H1 (cell line): ENCODE measurements at regions not wholly inside any gene's neighbourhood (a gene's known extent, or its start where the extent isn't known, plus 50 kb on each side); places are given as distances from the start of the nearest gene placed in this dataset.

Source experiments
- CTCF ChIA-PET: fragments of 300-600 bp; sonication (Branson Sonifier 250); formaldehyde crosslinking; loops from one replicate; lab custom pipeline; 2021; ENCODE audit not compliant: partially characterized antibody; lab: Charles Lee
- POLR2A ChIA-PET: fragments of 300-600 bp; sonication (Branson Sonifier 250); formaldehyde crosslinking; loops from one replicate; lab custom pipeline; 2021; ENCODE audit warnings: inconsistent platforms; ENCODE audit not compliant: partially characterized antibody; lab: Charles Lee
- DNase-seq, 2 experiments: peaks; one replicate each; pipeline versions ENCODE4 v3.0.0 to v3.0.0-alpha.2; 2010 to 2022; ENCODE audit warnings: low spot score in 2 of 2, low read depth in 1 of 2, mixed read lengths in 1 of 2
- FAIRE-seq: peaks from 2 replicates; lab custom pipeline; 2011; peaks lifted over from hg19 to GRCh38; lab: Jason Lieb, UNC
- H2AFZ ChIP-seq: 2 replicates; pipeline ENCODE4 v1.8.1; 2012; ENCODE audit warnings: low read length, inconsistent platforms
- H2AK5ac ChIP-seq: 2 replicates; pipeline ENCODE4 v1.6.1; 2013; ENCODE audit warnings: low read depth, low read length
- H2BK120ac ChIP-seq: replicated peaks from 2 replicates; pipeline ENCODE3; 2013; ENCODE audit warnings: low read depth, low read length, inconsistent platforms
- H2BK12ac ChIP-seq: 2 replicates; pipeline ENCODE4 v1.6.1; 2013; ENCODE audit warnings: low read depth, low read length
- H2BK15ac ChIP-seq: 2 replicates; pipeline ENCODE4 v1.6.1; 2013; ENCODE audit warnings: low read length
- H2BK20ac ChIP-seq: 2 replicates; pipeline ENCODE4 v1.6.1; 2013; ENCODE audit warnings: low read length
- H2BK5ac ChIP-seq: 2 replicates; pipeline ENCODE4 v1.6.1; 2013; ENCODE audit warnings: low read depth, low read length
- H3K14ac ChIP-seq: 2 replicates; pipeline ENCODE4 v1.6.1; 2013; ENCODE audit warnings: inconsistent platforms; ENCODE audit not compliant: insufficient read length
- H3K18ac ChIP-seq: 2 replicates; pipeline ENCODE4 v1.6.1; 2013; ENCODE audit warnings: low read length; ENCODE audit errors: extremely low read depth
- H3K23ac ChIP-seq: 2 replicates; pipeline ENCODE4 v1.6.1; 2013; ENCODE audit warnings: inconsistent platforms; ENCODE audit not compliant: insufficient read length
- H3K23me2 ChIP-seq: 2 replicates; pipeline ENCODE4 v1.6.1; 2013; ENCODE audit warnings: low read depth, low read length
- H3K27ac ChIP-seq: 2 replicates; pipeline ENCODE4 v1.6.1; 2011; ENCODE audit warnings: low read depth, low read length, inconsistent platforms
- H3K27me3 ChIP-seq, 4 experiments: replicated peaks in 1 of 4; 1 replicate in 1 of 4; 2 replicates in 3 of 4; pipeline versions ENCODE4 v1.6.1 to v1.8.1; 2011 to 2013; ENCODE audit warnings: low read length in 3 of 4, mild to moderate bottlenecking in 3 of 4, inconsistent platforms in 2 of 4, mixed read lengths in 2 of 4, moderate library complexity in 1 of 4; ENCODE audit not compliant: control insufficient read depth in 3 of 4, insufficient read depth in 3 of 4; ENCODE audit errors: extremely low read depth in 1 of 4
- H3K36me3 ChIP-seq, 4 experiments: 2 replicates each; pipeline versions ENCODE4 v1.6.1 to v1.8.1; 2011 to 2013; ENCODE audit warnings: mild to moderate bottlenecking in 4 of 4, low read length in 3 of 4, moderate library complexity in 2 of 4, control low read depth in 1 of 4, inconsistent platforms in 1 of 4; ENCODE audit not compliant: insufficient read depth in 4 of 4, control insufficient read depth in 2 of 4
- H3K4ac ChIP-seq: replicated peaks from 2 replicates; pipeline ENCODE3; 2013; ENCODE audit warnings: low read length, low read depth, mixed read lengths, inconsistent platforms; ENCODE audit not compliant: insufficient read length
- H3K4me1 ChIP-seq, 4 experiments: replicated peaks in 1 of 4; 1 replicate in 1 of 4; 2 replicates in 3 of 4; pipeline versions ENCODE4 v1.6.1 to v1.8.1; 2011 to 2013; ENCODE audit warnings: low read length in 3 of 4, inconsistent platforms in 2 of 4, mixed read lengths in 1 of 4; ENCODE audit not compliant: insufficient read depth in 4 of 4, control insufficient read depth in 3 of 4
- H3K4me2 ChIP-seq, 2 experiments: 2 replicates each; pipeline versions ENCODE4 v1.6.1 to v1.8.1; 2011 to 2013; ENCODE audit warnings: low read depth in 2 of 2, low read length in 2 of 2, control low read depth in 1 of 2, inconsistent platforms in 1 of 2, mild to moderate bottlenecking in 1 of 2; ENCODE audit not compliant: insufficient read depth in 1 of 2
- H3K4me3 ChIP-seq, 4 experiments: fragments of 200-600, 300-600 bp in 1 of 4; sonication (generic), shearing (Covaris generic), sonication (Bioruptor Twin) in 1 of 4; 2 replicates each; pipeline versions ENCODE4 v1.5.1 to v1.8.1; 2011 to 2016; ENCODE audit warnings: low read length in 4 of 4, low read depth in 3 of 4, control low read depth in 2 of 4, inconsistent platforms in 2 of 4, mild to moderate bottlenecking in 2 of 4, mixed read lengths in 1 of 4, moderate library complexity in 1 of 4; ENCODE audit not compliant: insufficient read depth in 2 of 4; ENCODE audit errors: extremely low read depth in 1 of 4
- H3K56ac ChIP-seq: replicated peaks from 2 replicates; pipeline ENCODE3; 2013; ENCODE audit warnings: low read depth, mild to moderate bottlenecking, mixed read lengths, low read length, inconsistent platforms; ENCODE audit not compliant: insufficient read length
- H3K79me1 ChIP-seq: 2 replicates; pipeline ENCODE4 v1.6.1; 2013; ENCODE audit warnings: low read depth, low read length, control low read depth
- H3K79me2 ChIP-seq, 2 experiments: 2 replicates each; pipeline versions ENCODE4 v1.6.1 to v1.8.1; 2012 to 2013; ENCODE audit warnings: low read length in 2 of 2, mild to moderate bottlenecking in 2 of 2, inconsistent platforms in 1 of 2; ENCODE audit not compliant: insufficient read depth in 2 of 2, control insufficient read depth in 1 of 2
- H3K9ac ChIP-seq, 4 experiments: replicated peaks in 1 of 4; 1 replicate in 1 of 4; 2 replicates in 3 of 4; pipeline versions ENCODE4 v1.6.1 to v1.8.1; 2011 to 2013; ENCODE audit warnings: low read depth in 3 of 4, low read length in 3 of 4, control low read depth in 2 of 4, mild to moderate bottlenecking in 2 of 4, moderate library complexity in 2 of 4, inconsistent platforms in 1 of 4; ENCODE audit errors: extremely low read depth in 1 of 4
- H3K9me3 ChIP-seq, 2 experiments: 2 replicates each; pipeline versions ENCODE4 v1.6.1 to v1.8.1; 2012 to 2013; ENCODE audit warnings: mild to moderate bottlenecking in 2 of 2, moderate library complexity in 2 of 2, control low read depth in 1 of 2, inconsistent platforms in 1 of 2, low read depth in 1 of 2, low read length in 1 of 2, mixed read lengths in 1 of 2; ENCODE audit not compliant: insufficient read depth in 2 of 2
- H4K20me1 ChIP-seq, 2 experiments: replicated peaks in 1 of 2; 2 replicates each; pipeline versions ENCODE3 to v1.8.1; 2011 to 2013; ENCODE audit warnings: inconsistent platforms in 2 of 2, low read length in 2 of 2, mild to moderate bottlenecking in 1 of 2; ENCODE audit not compliant: insufficient read depth in 2 of 2, control insufficient read depth in 1 of 2
- H4K5ac ChIP-seq: 2 replicates; pipeline ENCODE4 v1.6.1; 2013; ENCODE audit warnings: low read length, low read depth, mixed read lengths, inconsistent platforms; ENCODE audit not compliant: insufficient read length
- H4K8ac ChIP-seq: 2 replicates; pipeline ENCODE4 v1.8.0; 2013; ENCODE audit warnings: mild to moderate bottlenecking, moderate library complexity, low read length, inconsistent platforms; ENCODE audit not compliant: insufficient read depth; ENCODE audit errors: extremely low read depth
- H4K91ac ChIP-seq: replicated peaks from 2 replicates; pipeline ENCODE3; 2013; ENCODE audit warnings: low read length, mixed read lengths, inconsistent platforms; ENCODE audit not compliant: insufficient read length
- BCL11A ChIP-seq, 2 experiments: IDR thresholded peaks; one replicate each; pipeline ENCODE4 v1.6.1; 2011; ENCODE audit warnings: low read depth in 2 of 2, low read length in 2 of 2, mild to moderate bottlenecking in 2 of 2
- CEBPB ChIP-seq: IDR thresholded peaks from 2 replicates; pipeline ENCODE4 v1.6.1; 2012; ENCODE audit warnings: low read depth, low read length
- SIN3A ChIP-seq, 2 experiments: IDR thresholded peaks in 1 of 2; conservative IDR thresholded peaks in 1 of 2; 2 replicates each; pipeline ENCODE4 v1.6.1; 2011 to 2012; ENCODE audit warnings: low read length in 2 of 2, improper control_type of control experiment in 1 of 2, low read depth in 1 of 2, mild to moderate bottlenecking in 1 of 2
- SIX5 ChIP-seq: IDR thresholded peaks from 2 replicates; pipeline ENCODE4 v1.6.1; 2011; ENCODE audit warnings: mild to moderate bottlenecking, low read depth, low read length
- SP2 ChIP-seq: IDR thresholded peaks from 2 replicates; pipeline ENCODE4 v1.6.1; 2012; ENCODE audit warnings: mild to moderate bottlenecking, low read length, inconsistent platforms
- TBP ChIP-seq: IDR thresholded peaks from 2 replicates; pipeline ENCODE4 v1.6.1; 2011; ENCODE audit warnings: low read depth, low read length, improper control_type of control experiment
- TEAD4 ChIP-seq: IDR thresholded peaks from 2 replicates; pipeline ENCODE4 v1.6.1; 2012; ENCODE audit warnings: low read depth, low read length, inconsistent platforms, mixed read lengths
- YY1 ChIP-seq: IDR thresholded peaks from 2 replicates; pipeline ENCODE4 v1.6.1; 2011; ENCODE audit warnings: low read depth, mild to moderate bottlenecking, low read length
- WGBS, 2 experiments: shearing (Covaris generic) in 1 of 2; methylation state at CpG; one replicate each; pipeline versions ENCODE4 v1.1.6 to v1.1.7; 2013 to 2015; ENCODE audit warnings: low lambda C conversion rate in 2 of 2, mixed read lengths in 2 of 2, inconsistent platforms in 1 of 2, low coverage in 1 of 2, missing lambda C conversion rate in 1 of 2; ENCODE audit not compliant: insufficient replicate concordance in 2 of 2, insufficient coverage in 1 of 2, insufficient read length in 1 of 2; ENCODE audit errors: extremely low coverage in 1 of 2, missing lambda C conversion rate in 1 of 2; 5-methylcytosine and 5-hydroxymethylcytosine counted together

DNA sequence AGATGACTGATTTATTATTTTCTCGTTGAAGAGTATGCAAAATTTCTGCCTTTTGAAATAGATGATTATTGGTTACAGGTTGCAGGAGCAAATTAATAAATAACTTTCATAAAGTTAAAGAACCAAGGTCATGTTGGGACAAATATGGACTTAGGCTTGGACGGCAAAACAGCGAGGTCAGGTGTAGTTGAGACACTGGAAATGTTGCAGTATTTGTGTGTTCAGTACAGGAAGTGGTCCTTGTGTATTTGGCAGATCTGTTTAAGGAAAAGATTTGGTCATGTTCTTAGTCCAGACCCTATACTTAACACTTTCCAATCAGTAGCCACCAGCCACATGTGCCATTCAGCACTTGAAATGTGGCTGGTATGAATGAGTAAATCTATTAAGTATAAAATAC lies 486.5 kb downstream of the TDRD15 start:
- WGBS, 2 experiments: 95% methylated on average over 3 of the region's 3 CpGs; no CpG with 5 or more reads in 1 of the 2 experiments
- Histone ChIP-seq H2BK5ac (no peak overlapping the region), H2AK5ac (no peak overlapping the region), H2BK120ac (no peak overlapping the region), H3K79me2 (no peaks in the 10 kb centered on the region), H4K5ac (no peak overlapping the region), H4K91ac (no peak overlapping the region), H3K56ac (no peak overlapping the region), H4K20me1 (no peaks in the 10 kb centered on the region), H3K4me3 (no peak overlapping the region), H2BK12ac (no peak overlapping the region), H3K9ac (no peak overlapping the region), H2AFZ (no peak overlapping the region), H3K23me2 (no peaks in the 10 kb centered on the region), H3K18ac (no peak overlapping the region), H2BK20ac (no peak overlapping the region), H3K27me3 (no peaks in the 10 kb centered on the region), H3K14ac (no peak overlapping the region), H3K9me3 (no peaks in the 10 kb centered on the region), H3K23ac (no peak overlapping the region), H3K27ac (no peak overlapping the region), H3K4me2 (no peak overlapping the region), H2BK15ac (no peak overlapping the region), H3K4ac (no peak overlapping the region), H3K79me1 (no peaks in the 10 kb centered on the region), H3K4me1 (no peaks in the 10 kb centered on the region), H3K36me3 (no peaks in the 10 kb centered on the region), H4K8ac (no peak overlapping the region)
- CTCF ChIA-PET: no interaction called here
- DNase-seq (no peak), FAIRE-seq (no peak)
- POLR2A ChIA-PET: no interaction called here
- TF ChIP-seq CEBPB: no peak
- no peak for TF ChIP-seq TEAD4
- no peak for TF ChIP-seq YY1
- no peak for TF ChIP-seq SIX5
- TF ChIP-seq TBP: no peak
- TF ChIP-seq BCL11A (IDR thresholded peaks at IDR 0.05; ENCODE audit: low read depth in 2 of 2, low read length in 2 of 2): no peak
- no peak for TF ChIP-seq SIN3A (conservative IDR thresholded peaks at IDR 0.05 in 1 of 2, IDR thresholded peaks at IDR 0.05 in 1 of 2; ENCODE audit: low read depth in 1 of 2, low read length in 2 of 2)
- TF ChIP-seq SP2: no peak
